HG03097 (cell line): ENCODE measurements at regions not wholly inside any gene's neighbourhood (a gene's known extent, or its start where the extent isn't known, plus 50 kb on each side); places are given as distances from the start of the nearest gene placed in this dataset.
"Not testable (repeated sequence)": the region's sequence is repeated elsewhere in the genome, so short reads cannot be mapped to it uniquely, and the experiment has no call there.

ENCODE experiments used
- ATAC-seq: cut with Tn5 transposase; IDR thresholded peaks from one replicate; pipeline ENCODE4 v1.9.1; 2021; ENCODE audit not compliant: unreplicated experiment, low FRiP score

DNA sequence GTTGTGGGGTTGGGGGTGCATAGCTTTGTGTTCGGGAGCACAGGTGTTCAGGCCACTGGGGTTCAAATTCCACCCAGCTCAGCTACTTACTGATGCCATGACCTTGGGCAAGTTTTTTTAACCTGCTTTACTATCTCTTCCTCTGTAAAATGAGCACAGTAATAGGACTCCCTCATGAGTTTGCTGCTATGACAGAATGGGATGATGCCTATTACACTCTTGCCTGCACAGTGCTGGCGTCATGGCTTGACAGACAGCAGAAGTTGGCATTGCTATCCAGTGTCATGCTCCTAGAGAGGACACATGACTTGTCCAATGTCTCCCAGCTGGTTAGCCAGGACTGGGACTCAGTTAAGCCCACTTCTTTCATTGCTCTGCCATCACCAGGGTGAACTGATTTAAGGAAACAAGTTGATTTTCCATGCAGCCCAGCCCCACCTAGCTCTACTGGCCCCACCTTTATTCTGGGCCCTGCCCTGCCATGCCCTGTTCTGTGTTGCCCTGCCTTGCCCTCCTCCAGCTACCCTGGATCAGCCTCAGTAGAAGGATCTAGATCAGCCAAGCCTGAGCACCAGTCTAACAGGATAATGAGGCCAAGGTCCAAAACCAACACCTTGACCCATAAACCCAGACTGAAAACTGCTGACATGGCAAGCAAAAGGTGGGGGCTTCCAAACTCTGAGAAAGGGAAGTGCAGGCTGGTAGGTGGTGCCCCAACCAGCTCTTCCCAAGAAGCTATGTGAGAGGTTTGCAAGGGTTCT, 155.8 kb upstream of the ATP11B start:
- ATAC-seq, result no peak

DNA sequence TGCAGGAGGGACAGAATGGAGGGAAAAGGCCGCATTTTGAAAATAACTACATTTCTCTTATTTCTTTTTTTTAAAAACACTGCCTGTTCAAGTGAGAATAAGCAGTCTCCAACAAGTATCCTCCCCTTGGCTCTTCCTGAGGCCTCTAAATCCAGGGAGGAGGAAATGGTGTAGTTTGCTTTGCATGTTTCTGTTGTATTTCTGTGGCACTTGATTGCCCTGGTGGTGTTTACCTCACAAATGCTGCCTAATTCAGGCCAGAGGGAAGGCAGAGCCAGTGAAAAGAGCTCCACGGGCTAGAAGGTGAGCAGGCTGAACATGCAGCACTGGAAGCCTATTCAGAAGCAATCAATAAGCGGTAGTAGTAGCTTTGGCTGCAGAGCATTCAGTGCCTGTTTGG, 149.3 kb upstream of the ATP11B start:
- no peak for ATAC-seq

DNA sequence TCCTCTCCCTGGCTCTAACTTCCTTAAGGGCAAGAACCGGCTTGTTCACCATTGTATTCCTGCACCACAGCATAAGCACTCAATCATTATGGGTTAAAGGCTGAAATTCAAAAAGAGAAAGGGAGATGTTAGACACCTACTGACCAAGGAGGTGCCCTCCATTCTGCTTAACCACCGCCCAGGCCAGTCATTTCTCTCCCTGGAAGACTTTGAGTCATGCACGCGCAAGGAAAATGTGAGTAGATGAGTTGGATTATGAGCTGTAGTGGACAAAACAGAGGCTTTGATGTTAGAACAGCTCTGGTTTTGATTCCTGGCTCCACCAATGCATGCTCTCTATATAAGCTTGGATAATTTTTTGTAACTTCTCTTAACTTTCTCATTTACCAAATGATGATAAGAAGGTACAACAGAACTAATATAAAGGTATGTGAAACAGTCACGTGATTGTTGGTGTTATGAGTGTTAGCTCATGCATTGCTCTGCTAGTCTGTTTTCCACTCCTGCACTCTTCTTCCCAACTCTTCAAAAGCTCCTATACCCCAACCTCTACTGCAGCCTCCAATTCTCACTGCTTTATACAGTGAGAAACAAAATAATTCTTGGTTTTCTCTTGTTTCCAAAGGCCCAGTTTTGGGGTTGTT, 148.4 kb upstream of the ATP11B start:
- ATAC-seq, result no peak

DNA sequence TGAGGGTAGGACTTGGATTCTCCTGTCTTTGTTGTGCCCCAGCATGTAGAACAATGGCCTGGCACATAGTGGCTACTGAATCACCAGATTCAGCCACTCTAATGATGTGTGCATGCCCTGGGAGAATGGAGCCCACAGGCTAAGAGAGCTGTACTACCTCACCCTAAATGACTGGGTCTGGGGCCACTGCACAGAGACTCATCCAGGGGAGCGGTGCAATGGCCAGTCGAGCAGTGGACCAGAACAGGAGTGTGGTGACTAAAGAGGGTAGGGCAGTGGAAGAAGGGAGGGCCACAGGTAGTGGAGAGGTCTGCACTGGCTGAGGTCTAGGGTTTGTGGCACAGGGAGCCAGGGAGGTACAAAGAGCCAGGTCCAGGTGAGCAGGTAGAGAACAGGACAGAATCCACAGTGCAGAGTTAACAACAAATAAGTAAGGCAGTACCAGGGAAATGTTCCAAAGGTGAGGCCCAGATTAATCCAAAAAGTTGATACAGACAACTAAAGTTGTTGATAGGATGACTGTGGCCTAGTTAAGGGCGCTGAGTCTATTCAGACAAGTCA, 142.7 kb upstream of the ATP11B start:
- ATAC-seq, result no peak

DNA sequence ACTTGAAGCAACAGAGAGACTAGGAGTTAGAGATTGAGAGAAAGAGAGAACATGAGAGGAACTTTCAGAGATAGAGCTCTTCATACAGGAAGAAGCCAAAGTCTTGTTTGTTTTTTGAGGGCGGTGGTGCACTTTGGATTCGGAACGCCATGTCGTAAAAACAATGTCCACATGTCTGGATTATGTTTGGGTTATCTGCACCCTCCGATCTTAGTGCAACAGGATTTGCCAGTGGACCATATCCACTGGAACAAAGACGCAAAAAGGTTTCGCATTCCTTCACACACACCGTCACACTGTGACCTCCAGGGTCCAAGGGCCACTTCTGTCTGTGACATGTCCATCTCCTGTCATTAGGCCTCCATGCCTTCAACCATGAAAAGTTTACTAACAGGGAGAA, 141.8 kb upstream of the ATP11B start:
- no peak for ATAC-seq

DNA sequence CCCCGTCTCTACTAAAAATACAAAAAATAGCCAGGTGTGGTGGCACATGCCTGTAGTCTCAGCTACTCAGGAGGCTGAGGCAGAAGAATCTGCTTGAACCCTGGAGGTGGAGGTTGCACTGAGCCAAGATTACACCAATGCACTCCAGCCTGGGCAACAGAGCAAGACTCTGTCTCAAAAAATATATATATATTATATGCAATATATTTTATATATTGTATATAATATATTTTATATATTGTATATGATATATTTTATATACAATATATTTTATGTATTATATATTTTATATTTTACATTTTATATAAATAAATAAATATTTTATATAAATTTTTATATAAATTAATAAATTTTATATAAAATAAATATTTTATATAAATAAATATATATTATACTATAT, 140.2 kb upstream of the ATP11B start:
- ATAC-seq, result not testable (repeated sequence)

DNA sequence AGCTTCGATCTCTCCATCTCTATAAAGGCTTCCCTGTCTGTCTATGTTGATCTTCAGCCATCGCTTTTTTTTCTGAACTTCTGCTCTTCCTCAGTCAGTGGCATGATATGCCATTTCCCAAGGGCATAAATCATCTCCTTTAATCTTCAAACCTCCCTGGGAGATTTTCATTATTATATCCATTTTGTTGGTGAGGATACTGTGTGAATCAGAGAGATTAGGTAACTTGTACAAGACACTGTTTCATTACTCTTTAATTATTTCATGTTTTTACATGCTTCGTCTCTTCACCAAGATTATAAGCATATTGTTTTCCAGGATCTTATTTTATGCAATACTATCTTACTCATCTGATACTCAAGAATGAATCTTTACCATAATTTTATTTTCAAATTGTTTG, 124.8 kb upstream of the ATP11B start:
- ATAC-seq, result no peak

DNA sequence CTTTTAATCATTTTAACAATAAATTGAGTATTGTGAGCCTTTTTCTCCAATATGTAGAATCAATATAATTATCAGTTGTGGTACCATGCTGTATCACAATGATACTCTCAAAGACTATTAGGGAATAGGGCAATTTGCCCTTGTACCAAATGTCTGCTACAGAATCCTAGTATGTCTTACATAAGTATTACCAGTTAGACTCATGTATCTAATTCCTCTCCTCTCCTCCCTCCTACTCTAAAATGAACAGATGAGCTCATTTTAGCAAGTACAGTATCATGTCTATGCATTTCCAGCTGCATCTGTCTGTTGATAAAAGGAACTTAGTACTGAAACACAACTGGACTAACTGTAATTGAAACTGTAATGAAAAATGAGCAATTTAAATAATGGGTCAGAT, 124.3 kb upstream of the ATP11B start:
- ATAC-seq, result no peak

DNA sequence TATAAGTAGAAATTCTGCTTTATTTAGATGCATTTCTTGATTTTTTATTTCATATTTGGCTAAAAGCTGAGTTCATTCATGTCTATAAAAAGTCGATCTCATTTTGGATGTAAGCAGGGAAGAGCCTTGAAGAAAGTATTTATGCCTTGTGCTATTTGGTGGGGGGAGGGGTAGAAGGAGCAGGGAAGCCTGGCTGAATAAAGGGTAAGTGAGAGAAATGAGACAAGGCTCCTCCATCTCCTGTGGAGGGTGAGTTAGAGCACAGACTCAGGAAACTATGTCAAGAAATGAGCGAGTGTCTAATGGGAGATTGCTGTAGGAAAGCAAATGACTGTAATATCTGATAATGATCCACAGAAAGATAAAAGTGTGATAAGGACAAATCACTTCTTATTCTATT, 121.8 kb upstream of the ATP11B start:
- no peak for ATAC-seq

DNA sequence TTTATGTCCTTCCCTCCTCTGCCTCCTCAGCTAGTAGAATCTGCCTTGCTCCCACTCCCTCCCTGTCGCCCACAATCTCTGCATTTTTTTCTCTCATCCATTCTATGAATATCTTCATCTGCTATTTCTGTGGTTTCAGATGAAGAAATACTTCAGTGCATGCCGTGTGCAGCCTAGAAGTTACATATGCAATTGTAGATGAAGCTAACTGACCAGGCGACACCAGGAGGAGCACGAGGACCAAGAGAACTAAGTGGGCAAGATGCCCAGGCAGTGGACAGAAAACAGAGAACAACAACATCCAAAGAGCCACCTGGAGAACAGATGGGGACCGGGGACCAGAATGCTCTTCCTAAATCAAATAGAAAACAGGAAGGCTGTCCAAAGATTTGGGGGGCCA, 121.4 kb upstream of the ATP11B start:
- no peak for ATAC-seq

DNA sequence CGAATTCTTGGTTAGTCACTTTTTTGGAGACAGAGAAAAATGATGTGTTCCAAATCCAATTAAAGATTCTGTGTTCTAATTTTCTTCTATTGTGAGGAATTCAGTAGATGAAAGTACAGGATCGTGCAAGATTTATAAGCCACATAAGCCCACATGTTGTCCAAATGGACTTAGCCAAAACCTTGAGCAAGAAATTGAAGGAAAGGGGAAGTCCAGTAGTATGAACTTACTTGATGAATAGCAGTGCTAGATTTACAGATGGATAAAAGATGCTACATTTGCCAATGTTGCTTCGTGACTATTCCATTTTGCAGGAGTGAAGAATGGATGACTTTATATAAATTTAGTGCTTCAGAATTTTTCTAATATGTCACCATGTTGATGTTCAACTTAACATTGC, 120.0 kb upstream of the ATP11B start:
- ATAC-seq, result no peak

DNA sequence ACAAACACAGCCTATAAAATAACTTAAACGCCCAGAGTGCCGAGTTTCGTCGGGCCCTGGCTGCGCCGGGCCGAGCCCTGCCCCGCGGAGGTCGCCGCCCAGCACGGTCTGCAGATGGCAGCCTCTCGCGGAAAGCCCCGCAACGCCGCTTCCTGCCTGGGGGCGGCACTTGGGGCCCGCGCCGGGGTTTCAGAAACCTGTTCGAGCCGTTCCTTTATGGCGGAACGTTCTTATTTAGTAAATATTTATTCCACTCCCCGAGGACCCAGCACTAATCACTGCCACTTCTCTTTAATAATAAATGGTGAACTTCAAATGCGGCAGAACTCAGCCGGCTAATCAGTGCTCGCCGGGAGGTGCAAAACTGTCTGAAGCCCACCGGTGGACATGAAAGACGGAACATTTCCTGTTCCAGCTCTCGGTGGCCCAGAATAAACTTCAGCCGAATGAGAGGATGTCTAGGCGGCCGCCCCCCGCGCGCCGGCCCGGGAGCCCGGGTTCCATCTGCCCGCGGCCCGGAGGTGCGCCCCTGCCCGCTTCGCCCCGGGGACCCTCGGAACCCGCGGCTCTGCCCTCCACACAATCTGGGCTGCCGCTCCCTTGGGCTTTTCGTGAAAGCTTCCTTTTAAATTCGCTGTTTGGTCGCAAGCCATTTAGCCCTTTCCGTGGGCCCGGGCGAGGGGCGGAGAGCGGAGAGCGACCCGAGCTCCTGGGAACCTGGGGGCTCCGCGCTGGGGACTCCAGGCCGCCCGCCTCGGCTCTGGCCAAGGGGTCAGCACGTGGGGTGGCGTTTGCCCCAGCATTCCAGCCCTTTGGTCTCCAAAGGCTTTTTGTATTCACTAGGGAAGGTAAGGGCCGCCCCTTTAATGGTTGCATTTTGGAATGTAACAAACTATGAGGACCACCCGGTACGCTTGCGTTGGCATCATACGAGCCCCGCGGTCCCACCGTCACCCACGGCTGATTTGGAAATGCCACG, 110.8 kb upstream of the ATP11B start:
- peak; percentile 96 for ATAC-seq

DNA sequence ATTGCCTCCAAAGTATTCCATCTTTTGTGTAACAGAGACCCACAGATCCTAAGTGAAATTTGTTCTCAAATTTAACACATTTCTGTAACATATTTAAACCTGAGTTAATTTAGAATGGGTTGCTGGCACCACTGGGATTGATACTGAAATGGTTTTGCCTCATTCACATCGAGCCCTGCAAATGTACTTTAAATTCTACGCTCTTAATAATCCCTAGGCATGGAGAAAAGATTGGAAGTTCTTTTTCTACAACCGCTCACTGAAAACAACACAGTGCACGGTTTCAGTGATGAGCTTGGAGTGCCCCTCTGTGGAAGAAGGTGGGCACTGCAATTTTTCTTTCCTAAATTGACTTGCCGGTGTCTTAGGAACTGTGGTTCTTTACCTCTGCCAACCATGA, 109.9 kb upstream of the ATP11B start:
- peak; percentile 71 for ATAC-seq

DNA sequence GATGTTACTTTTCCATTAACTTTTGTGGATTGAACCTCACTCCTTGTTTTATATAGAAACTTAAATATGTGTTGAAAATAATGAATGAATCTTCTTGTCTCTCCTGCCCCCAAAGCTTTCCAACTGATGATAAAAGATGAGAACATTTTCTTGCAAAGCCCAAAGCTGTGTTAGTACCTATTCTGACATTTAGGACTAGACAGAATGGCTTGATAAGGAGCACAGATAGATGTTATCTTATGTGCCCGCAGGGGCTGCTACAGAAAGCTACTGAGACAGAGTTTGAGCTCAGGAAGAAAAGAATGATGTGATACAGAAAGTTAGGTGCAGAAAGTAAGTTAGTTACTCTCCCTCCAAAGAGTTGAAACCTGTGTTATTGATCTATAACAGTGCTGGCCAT, 109.4 kb upstream of the ATP11B start:
- ATAC-seq, result no peak

DNA sequence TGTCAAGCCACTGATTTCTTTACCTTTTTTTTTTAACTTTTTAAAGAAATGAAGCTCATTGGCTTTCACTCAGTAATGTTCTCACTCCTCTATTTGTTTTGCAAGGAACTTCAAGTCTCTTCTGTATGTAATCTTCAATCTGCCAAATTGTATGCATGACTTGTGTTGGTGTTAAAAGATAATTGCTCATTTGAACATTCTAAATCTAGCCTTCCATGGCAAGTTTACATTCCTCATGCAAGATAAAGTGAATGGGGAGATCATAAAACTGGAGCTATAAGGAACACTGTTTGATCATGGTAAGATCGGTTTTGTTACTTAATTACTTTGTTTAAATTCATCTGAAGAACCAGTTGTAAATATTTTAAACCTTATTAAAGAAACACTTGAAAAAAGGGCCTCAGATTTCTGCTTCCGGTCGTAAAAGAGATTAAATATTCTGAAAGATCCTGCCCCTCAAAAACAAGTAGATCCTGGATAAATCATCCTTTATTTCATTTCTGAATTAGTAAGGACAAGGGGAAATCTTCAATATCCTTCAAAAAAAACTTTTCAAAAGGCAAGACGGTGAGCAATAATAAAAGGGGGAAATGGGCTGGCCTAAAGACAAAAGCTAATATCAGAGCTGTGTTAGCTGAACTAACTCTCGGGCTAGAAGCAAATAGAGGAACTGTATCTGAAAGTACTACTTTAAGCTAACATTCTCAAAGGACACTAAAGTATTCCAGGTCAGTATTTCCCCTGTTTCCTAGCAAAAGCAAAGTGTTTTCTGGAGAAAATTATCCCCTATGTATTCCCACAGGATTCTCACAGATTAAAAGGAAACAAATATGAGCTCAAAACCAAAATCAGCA, 107.0 kb upstream of the ATP11B start:
- ATAC-seq, result no peak

DNA sequence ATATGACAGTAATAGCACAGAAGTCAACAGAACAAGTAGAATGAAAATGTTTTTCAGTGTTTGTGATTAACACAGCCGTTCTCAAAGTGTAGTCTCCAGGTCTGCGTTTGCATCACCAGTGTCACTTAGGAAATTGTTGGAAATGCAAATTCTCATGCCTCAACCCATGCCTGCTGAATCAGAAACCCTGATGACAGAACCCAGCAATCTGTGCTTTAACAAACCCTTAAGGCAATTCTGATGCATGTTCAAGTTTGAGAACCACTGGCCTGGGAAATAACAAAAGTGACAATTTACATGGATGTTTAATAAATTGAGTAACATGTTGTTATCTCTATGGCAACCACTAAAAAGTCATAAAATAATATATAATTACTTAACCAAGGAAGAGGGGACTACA, 103.1 kb upstream of the ATP11B start:
- no peak for ATAC-seq

DNA sequence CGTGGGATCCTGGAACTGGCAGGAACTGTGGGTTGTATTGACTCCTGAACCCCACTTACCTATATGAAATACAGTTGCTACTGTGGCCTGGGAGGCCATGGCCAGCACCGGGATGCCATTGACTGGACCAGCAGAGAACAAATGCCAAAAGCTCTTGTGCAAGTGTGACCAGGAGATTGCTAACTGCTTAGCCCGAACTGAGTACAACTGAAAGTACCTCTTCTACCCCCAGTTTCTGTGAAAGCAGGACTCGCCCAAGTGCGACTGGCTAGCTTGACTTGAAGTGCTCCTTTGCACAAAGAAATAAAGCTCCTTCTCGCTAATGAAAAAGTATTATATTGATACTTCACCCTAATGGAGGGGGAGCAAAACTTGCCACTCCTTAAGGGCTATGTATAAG, 101.3 kb upstream of the ATP11B start:
- ATAC-seq, result peak; percentile 90

DNA sequence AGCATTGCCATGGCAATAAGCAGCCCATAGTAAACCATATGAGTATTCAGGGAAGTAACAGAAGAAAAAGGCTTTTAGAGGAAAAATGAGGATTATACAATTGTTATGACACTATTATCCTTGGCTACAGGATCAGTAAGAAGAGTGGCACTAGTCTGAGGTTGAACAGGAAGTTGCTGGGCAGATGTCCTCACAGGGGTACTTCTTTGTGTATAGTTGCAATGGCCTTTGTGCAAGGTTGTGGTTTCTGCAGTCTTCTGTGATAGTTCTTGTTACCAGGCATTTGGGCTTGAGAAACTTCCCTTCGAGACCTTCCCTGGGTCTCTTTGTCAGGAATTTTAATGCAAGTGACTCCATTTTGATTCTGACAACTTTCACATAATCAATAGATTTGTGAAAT, 100.6 kb upstream of the ATP11B start:
- ATAC-seq, result no peak

DNA sequence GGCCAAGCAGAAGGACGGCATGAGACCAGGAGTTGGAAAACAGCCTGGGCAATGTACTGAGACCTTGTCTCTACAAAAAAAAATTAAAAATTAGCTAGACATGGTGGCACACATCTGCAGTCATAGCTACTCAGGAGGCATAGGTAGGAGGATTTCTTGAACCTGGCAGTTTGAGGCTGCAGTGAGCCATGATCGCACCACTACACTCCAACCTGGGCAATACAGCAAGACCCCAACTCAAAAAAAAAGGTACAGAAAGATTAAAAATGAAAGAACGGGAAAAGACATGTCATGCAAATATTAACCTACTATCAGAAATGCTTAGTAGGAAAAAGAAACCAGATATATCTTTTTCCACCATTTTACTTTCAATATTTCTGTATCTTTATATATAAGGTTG, 99.6 kb upstream of the ATP11B start:
- ATAC-seq, result no peak

DNA sequence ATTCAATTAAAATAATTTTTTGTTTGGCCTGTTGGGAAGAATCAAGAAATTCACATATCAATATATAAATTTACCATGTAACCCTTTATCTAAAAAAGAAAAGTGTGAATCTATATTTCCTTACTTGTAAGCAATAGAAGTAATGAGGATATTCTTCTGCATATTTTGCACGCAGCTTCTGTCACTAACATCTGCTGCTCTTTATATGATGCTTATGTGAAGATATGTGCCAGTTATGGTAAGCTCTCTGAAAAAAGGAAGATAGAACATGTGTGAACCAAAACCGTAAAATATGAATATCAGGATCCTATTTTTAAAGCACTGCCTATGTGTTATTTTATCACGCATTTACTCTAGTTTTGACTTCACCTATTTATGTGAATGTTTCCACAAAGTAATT, 96.4 kb upstream of the ATP11B start:
- no peak for ATAC-seq
